ENCODE measurements at regions not wholly inside any gene's neighbourhood (a gene's known extent, or its start where the extent isn't known, plus 50 kb on each side); places are given as distances from the start of the nearest gene placed in this dataset.

GRCh38 chr3:103907567-103907966, 1459.1 kb upstream of the ALCAM start:
- Mint-ChIP-seq H3K36me3 (no peaks in the 10 kb centered on the region), H3K9me3 (peaks cover 9 to 20% of the 10 kb centered on the region in 2 donors), H3K4me1 (no peaks in the 10 kb centered on the region), H3K27me3 (ENCODE audit: low read depth in 2 of 2) (no peaks in the 10 kb centered on the region), H3K27ac (no peak overlapping the region), H3K4me3 (no peak overlapping the region)
- no peak overlapping the region for H3K4me3 ChIP-seq (ENCODE audit: low read length)
- H3K27me3 ChIP-seq (ENCODE audit: control insufficient read depth, insufficient read depth, low read length), result no peaks in the 10 kb centered on the region
- ATAC-seq (no peak), DNase-seq (no peak)
- H3K4me1 ChIP-seq (ENCODE audit: control insufficient read depth, insufficient read depth, low read length), result no peaks in the 10 kb centered on the region
- no peaks in the 10 kb centered on the region for H3K36me3 ChIP-seq (ENCODE audit: control insufficient read depth, insufficient read depth, low read length)
- no peaks in the 10 kb centered on the region for H3K9me3 ChIP-seq (ENCODE audit: control insufficient read depth, insufficient read depth, low read length)
- intact Hi-C loops (cut with micrococcal nuclease), result no loop called here
- H3K27ac ChIP-seq (ENCODE audit: low read length), result no peak overlapping the region
- WGBS (ENCODE audit: insufficient coverage), result 93% methylated on average over 2 of the region's 3 CpGs
- TF ChIP-seq, protein P1, sequence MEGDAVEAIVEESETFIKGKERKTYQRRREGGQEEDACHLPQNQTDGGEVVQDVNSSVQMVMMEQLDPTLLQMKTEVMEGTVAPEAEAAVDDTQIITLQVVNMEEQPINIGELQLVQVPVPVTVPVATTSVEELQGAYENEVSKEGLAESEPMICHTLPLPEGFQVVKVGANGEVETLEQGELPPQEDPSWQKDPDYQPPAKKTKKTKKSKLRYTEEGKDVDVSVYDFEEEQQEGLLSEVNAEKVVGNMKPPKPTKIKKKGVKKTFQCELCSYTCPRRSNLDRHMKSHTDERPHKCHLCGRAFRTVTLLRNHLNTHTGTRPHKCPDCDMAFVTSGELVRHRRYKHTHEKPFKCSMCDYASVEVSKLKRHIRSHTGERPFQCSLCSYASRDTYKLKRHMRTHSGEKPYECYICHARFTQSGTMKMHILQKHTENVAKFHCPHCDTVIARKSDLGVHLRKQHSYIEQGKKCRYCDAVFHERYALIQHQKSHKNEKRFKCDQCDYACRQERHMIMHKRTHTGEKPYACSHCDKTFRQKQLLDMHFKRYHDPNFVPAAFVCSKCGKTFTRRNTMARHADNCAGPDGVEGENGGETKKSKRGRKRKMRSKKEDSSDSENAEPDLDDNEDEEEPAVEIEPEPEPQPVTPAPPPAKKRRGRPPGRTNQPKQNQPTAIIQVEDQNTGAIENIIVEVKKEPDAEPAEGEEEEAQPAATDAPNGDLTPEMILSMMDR (IDR thresholded peaks at IDR 0.05), result no peak

- Histone ChIP-seq H3K27ac (ENCODE audit: low read length) (no peak overlapping the region), H3K4me3 (ENCODE audit: low read length) (no peak overlapping the region), H3K27me3 (ENCODE audit: control insufficient read depth, insufficient read depth, low read length) (no peaks in the 10 kb centered on the region), H3K9me3 (ENCODE audit: control insufficient read depth, insufficient read depth, low read length) (no peaks in the 10 kb centered on the region), H3K4me1 (ENCODE audit: control insufficient read depth, insufficient read depth, low read length) (no peaks in the 10 kb centered on the region), H3K36me3 (ENCODE audit: control insufficient read depth, insufficient read depth, low read length) (no peaks in the 10 kb centered on the region)
- Mint-ChIP-seq H3K9me3 (peaks cover 9 to 23% of the 10 kb centered on the region in 2 donors), H3K27me3 (ENCODE audit: low read depth in 2 of 2) (no peaks in the 10 kb centered on the region), H3K4me3 (no peak overlapping the region), H3K36me3 (no peaks in the 10 kb centered on the region), H3K4me1 (no peaks in the 10 kb centered on the region), H3K27ac (no peak overlapping the region)
- no CpG with 5 or more reads among the region's 1 CpG for WGBS (ENCODE audit: insufficient coverage)
- intact Hi-C loops (cut with micrococcal nuclease), result no loop called here
- ATAC-seq (no peak), DNase-seq (no peak)
- TF ChIP-seq, protein P1 (IDR thresholded peaks at IDR 0.05), result no peak
These were observed 1457.3 kb upstream of the ALCAM start for GRCh38 chr3:103909395-103909794.

DNA sequence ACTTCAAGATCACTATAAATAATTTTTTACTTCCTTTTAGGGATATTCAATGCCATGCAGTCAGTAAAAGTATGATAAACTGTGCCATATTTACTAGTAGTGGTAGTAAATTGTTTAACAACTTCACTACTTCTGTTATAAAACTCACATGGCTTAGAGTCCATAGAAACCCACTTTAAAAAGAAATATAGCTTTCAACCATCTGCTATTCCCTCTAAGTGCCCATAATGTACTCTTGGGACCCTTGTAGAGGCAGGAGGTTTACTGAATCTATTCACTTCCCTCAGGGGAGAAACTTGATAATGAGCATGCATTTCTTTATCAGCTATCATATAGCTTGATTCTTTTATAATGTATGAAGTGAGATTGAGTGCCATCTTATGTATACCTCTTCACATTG, 1448.4 kb upstream of the ALCAM start:
- H3K4me1 ChIP-seq (ENCODE audit: control insufficient read depth, insufficient read depth, low read length), result no peaks in the 10 kb centered on the region
- H3K27ac Mint-ChIP-seq, result no peak overlapping the region
- DNase-seq (no peak), ATAC-seq (no peak)
- no peaks in the 10 kb centered on the region for H3K9me3 ChIP-seq (ENCODE audit: control insufficient read depth, insufficient read depth, low read length)
- H3K4me3 Mint-ChIP-seq, result no peak overlapping the region
- no peaks in the 10 kb centered on the region for H3K27me3 ChIP-seq (ENCODE audit: control insufficient read depth, insufficient read depth, low read length)
- no peaks in the 10 kb centered on the region for H3K4me1 Mint-ChIP-seq
- H3K9me3 Mint-ChIP-seq, result peaks cover 0 to 2% of the 10 kb centered on the region in 2 donors
- H3K27ac ChIP-seq (ENCODE audit: low read length), result no peak overlapping the region
- TF ChIP-seq, protein P1 (IDR thresholded peaks at IDR 0.05), result no peak
- no peaks in the 10 kb centered on the region for H3K27me3 Mint-ChIP-seq (ENCODE audit: low read depth in 2 of 2)
- H3K36me3 Mint-ChIP-seq, result no peaks in the 10 kb centered on the region
- no peak overlapping the region for H3K4me3 ChIP-seq (ENCODE audit: low read length)
- intact Hi-C loops (cut with micrococcal nuclease), result no loop called here
- no peaks in the 10 kb centered on the region for H3K36me3 ChIP-seq (ENCODE audit: control insufficient read depth, insufficient read depth, low read length)

DNA sequence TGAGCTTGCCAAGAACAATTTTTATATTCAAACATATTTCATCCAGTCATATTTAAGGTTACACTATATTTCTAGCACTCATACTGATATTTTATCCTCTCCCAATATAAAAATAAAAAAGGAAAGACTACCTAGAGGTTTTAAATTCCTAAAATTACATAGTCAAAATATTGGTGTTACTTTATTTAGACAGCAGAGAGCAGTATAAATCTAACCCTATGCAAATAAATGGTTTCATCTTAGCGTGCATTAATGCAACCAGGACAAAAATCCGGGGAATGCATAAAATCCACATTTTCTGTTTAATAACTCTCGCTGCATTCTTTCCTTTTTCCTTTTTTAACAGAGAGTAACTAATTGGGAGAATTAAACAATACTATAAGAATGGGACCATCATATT, 1447.4 kb upstream of the ALCAM start:
- H3K4me3 ChIP-seq (ENCODE audit: low read length), result no peak overlapping the region
- H3K4me1 ChIP-seq (ENCODE audit: control insufficient read depth, insufficient read depth, low read length), result no peaks in the 10 kb centered on the region
- WGBS (ENCODE audit: insufficient coverage), result no CpG with 5 or more reads among the region's 3 CpGs
- H3K27ac ChIP-seq (ENCODE audit: low read length), result no peak overlapping the region
- H3K27me3 ChIP-seq (ENCODE audit: control insufficient read depth, insufficient read depth, low read length), result no peaks in the 10 kb centered on the region
- ATAC-seq (no peak), DNase-seq (no peak)
- Mint-ChIP-seq H3K27me3 (ENCODE audit: low read depth in 2 of 2) (no peaks in the 10 kb centered on the region), H3K4me1 (no peaks in the 10 kb centered on the region), H3K36me3 (no peaks in the 10 kb centered on the region), H3K9me3 (peaks cover 0 to 2% of the 10 kb centered on the region in 2 donors), H3K27ac (no peak overlapping the region), H3K4me3 (no peak overlapping the region)
- intact Hi-C loops (cut with micrococcal nuclease), result no loop called here
- no peaks in the 10 kb centered on the region for H3K36me3 ChIP-seq (ENCODE audit: control insufficient read depth, insufficient read depth, low read length)
- TF ChIP-seq, protein P1 (IDR thresholded peaks at IDR 0.05), result no peak
- no peaks in the 10 kb centered on the region for H3K9me3 ChIP-seq (ENCODE audit: control insufficient read depth, insufficient read depth, low read length)
